HG03139 (cell line): ENCODE measurements at regions not wholly inside any gene's neighbourhood (a gene's known extent, or its start where the extent isn't known, plus 50 kb on each side); places are given as distances from the start of the nearest gene placed in this dataset.

Source experiments
- ATAC-seq: cut with Tn5 transposase; IDR thresholded peaks from one replicate; pipeline ENCODE4 v1.9.1; 2021; ENCODE audit not compliant: unreplicated experiment

DNA sequence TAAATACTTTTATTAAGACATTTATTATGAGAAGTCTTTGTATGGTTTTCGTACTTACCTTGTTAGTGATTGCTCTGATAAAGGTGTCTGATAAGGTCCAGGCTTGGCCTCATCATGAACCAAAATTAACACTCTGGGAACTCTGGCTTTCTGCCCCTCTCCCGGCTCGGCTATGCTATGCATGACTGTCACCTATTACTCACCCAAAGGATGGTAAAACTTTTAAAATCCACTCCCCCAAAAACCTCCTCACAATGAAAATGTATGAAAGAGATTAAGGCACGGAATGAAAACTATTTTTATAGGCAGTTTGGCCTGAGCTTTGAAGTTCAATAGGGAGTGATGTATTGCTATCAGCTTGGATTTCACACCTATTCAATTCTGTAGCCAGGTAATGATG lies 217.3 kb upstream of the TBX3 start:
- ATAC-seq = no peak

DNA sequence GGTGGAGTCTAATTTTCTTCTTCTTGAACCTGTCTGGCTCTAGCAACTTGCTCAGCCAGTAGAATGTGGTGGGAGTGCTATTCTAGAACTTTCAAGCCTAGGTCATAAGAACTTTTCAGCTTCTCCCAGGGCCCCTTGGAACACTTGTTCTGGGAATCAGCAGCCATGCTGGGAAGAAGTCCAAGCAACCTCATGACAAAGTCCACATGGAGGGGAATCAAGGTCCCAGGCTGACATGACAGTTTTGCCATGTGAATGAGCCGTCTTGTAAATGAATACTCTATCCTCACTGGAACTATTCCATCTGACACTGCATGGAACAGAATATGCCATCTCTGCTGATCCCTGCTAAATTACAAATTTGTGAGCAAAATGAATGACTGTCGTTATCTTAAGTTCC lies 214.2 kb upstream of the TBX3 start:
- ATAC-seq = no peak

DNA sequence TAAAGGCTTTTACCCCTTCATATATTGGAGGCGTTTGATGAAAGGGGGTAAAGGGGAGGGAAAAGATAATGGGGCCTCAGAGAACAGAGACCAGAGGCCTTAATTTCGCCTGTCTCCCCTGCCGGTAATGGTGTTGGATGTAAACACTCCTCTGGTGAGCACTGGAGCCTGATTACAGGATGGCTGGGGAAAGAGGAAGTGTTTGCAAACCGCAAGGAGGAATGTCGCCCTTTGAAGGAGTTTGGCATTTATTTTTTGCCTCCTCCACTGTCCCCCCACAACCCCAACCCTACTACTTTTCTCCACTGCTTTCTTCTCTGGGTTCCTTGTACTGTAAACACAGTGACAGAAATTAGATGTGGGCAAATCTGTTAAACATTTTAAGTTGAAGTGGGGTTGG lies 211.9 kb upstream of the TBX3 start:
- ATAC-seq = no peak

DNA sequence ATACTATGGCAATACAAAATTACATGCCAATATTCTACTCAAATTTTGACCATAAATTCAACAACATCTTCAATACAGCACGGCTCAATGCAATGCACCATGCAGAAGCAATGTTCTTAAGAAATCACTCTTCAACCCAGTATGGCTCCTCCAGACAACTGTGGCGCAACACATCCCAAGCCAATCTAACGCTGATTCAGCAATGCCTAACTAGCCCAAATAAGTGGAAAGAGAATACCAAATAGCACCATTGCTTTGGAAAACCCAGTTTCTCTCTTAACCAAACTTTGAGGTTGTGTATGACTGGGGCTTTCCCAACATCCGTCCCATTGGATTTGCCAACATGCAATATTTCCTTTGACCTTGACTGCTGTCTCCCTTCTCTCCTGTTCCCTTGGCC lies 211.1 kb upstream of the TBX3 start:
- ATAC-seq = no peak

DNA sequence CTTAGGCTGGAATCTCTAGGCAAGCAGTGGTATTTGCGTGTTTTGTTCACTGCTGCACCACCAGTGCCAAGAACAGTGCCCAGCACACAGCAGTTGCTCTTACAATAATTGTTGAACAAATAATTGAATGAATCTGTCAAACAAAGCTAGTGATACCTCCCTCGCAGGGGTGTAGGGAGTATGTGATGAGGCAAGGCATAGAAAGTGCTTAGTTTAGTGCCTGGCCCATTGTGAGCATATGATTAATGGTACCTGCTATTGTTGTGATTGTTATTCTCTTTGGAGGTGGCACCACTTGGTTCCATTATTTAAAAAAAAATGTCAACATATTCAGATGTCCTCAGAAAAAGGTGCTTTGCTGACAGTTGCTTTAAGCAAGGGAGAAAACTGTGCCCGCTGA lies 210.1 kb upstream of the TBX3 start:
- ATAC-seq = no peak

DNA sequence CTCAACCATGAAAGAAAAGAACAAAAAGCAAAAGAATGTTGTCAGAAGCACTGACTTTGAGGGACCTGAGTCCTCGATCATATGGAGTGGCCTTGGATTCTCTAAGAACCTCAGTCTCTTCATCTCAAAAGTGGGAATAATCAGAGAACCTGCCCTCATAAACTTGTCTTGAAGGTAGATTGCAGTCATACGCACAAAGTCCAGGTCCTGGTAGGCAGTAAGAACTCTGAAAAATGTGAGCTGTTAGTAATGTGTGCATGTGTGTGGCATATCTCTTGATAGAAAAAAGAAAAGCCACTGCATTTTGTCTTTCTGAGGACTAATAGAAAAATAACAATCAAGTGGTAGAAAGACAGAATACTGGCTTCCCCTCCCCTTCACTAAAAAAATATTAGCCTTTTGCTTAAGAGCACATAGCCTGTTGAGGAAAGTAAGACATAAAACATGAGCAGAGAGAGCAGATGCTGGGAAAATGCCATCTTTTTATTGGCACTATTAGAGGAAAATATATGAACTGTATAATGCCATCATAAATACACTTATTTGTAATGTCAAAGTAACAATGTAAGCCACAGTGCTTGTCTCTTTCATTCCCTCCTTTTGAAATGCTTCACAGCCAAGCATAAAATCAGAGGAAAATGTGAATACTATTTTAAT lies 205.1 kb upstream of the TBX3 start:
- no peak for ATAC-seq

DNA sequence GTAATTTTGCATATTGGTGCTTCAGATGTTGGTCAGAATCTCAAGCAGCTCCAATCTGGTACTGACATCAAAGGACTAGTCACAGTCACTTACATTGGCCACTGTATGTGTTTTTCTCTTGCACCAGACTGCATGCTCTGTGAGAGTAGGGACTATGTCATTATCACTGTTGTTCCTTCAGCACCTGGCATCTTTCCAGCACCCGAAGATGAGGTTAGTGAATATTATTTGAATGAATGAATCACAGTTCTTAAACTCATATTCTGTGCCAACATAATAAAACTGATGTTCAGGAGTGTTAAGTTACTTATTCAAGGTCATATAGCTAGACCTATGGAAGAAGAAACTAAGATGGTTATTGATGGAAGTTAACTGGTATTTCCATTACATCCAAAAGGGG lies 204.5 kb upstream of the TBX3 start:
- ATAC-seq = no peak

DNA sequence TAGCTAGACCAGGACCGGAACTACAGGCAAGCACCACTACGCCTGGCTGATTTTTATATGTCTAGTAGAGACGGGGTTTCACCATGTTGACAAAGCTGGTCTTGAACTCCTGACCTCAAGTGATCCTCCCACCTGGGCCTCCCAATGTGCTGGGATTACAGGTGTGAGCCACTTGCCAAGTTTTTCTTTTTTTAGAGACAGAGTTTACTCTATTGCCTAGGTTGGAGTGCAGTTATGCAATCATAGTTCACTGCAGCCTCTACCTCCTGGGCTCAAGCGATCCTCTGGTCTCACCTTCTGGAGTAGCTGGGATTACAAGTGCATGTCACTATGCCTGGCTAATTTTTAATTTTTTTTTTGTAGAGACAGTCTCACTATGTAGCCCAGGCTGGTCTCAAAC lies 201.5 kb upstream of the TBX3 start:
- no peak for ATAC-seq

DNA sequence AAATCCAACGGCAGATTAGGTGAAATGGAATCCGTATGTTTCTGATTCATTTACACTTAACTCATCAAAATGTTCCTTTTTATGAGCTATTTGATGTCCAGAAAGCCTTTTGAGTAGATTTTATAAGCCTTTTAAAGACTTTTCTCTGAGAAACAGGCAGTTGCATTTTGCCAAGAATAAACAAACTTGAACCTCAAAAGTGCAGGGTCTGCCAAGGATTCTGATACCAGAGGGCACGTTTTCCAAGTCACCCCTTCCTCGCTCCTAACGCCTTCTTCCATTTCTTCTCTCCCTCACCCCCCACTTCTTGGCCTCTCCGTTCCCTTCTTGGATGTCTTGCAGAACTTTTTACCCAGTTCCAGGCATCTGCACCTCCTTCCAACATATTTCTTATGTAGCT lies 200.6 kb upstream of the TBX3 start:
- ATAC-seq = no peak

DNA sequence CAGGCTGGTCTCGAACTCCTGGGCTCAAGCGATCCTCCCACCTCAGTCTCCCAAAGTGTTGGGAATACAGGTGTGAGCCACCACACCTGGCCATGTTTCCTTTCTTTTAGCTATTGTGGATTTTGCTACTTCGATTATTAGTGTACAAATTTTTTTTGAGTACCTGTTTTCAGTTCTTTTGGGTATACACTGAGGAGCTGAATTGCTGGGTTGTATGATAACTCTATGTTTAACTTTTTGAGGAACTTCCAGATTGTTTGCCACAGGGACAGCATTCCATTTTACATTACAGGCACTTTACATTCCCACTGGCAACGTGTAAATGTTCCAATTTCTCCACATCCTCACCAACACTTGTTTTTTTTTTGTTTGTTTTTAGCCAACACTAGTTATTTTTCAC lies 198.1 kb upstream of the TBX3 start:
- ATAC-seq = no peak

DNA sequence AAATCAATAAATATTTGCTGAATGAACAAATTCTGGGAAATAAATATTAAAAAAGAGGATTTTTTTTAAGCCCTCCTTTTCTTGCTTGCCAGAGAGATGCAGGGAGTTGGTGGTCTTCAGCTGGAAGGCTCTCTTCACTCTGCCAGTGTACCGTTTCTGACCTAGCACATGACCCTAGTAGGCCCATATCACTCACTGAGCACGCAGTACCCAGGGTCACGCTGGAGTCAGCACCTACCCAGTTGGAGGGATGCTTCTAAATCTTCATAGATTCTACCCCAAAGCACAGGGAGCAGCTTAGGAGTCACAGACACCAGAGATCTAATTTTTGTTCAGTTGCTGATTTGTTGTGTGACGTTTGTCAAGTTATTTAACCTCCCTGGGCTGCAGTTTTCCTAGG lies 195.4 kb upstream of the TBX3 start:
- ATAC-seq = no peak

DNA sequence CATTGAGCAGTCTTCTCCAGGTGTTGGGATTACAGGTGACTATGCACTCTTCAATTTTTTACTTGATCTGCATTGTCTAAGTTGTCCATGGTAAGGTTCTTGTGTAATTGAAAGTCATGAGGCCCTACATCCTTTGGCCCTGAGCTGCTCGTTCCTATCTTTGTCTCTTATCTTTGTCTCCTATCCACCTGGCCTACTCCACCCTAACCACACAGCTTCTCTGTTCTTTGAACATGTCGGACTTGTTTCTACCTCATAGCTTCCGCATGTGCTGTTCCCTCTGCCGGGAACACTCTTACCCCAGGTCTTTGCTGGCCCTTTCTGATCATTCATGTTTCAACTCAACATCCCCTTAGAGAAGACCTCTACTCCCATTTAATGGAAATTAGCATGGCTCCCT lies 194.8 kb upstream of the TBX3 start:
- no peak for ATAC-seq

DNA sequence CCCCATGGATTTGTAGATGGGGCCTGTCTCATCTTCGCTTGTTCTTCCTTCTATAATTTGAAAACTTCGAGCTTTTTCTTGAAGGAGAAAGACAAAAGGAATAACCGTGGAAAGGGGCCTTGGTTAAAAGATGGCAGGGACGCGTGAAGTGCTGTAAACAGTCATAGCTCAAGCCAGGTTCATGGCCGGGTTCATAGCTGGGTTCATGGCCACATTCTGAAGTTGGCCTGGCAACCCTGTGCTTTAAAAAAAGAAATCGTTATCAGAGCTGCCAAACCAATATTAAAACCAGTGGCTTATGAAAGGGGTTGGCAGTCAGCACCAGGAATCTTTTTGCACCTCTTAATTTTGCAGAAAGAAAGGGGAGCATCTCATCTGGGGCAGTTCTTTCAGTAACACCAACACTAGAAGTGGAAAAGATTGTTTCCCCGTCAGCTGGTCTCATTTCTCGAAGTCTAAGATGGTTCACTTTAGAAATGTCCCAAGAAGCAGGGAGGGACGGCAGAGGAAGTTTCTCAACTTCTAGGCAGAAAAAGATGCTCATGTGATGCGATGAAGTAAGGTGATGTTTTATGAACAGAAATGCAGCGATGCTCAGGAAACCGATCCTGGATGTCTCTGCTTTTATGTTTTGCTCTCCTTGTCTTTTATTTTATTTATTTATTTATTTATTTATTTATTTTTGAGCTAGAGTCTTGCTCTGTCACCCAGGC lies 193.1 kb upstream of the TBX3 start:
- no peak for ATAC-seq

DNA sequence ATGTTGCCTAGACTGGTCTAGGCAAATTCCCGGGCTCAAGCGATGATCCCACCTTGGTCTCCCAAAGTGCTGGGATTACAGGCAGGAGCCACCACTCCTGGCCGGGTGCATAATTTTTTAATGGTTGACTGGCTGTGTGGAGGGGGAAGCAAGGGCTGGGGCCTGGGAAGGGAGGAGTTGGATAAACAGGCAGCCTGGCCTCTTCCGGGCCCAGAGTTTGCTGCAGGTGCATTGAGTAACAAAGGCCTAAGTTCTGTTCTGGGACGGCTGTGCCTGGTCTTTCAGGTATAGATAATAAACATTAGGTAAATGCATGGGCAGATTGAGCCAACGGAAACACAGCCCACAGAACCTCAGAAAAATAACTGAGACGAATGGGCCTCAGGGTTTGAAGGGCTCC lies 191.3 kb upstream of the TBX3 start:
- no peak for ATAC-seq

DNA sequence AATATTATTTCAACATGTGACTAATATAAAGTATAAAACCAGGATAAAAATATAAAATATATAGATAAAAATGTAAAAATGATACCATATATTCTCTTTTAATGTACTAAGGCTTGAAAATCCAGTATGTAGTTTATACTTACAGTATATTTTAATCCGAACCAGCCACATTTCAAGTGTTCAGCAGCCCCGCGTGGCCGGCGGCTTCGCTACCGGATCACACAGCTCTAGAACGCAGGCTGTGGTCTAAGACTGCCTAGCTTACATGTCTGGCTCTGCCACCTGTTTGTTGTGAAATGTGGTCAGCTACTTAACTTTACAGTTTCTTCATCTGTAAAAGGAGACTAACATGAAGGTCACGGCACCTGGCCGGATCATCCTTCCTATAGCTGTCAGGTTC lies 189.7 kb upstream of the TBX3 start:
- no peak for ATAC-seq

DNA sequence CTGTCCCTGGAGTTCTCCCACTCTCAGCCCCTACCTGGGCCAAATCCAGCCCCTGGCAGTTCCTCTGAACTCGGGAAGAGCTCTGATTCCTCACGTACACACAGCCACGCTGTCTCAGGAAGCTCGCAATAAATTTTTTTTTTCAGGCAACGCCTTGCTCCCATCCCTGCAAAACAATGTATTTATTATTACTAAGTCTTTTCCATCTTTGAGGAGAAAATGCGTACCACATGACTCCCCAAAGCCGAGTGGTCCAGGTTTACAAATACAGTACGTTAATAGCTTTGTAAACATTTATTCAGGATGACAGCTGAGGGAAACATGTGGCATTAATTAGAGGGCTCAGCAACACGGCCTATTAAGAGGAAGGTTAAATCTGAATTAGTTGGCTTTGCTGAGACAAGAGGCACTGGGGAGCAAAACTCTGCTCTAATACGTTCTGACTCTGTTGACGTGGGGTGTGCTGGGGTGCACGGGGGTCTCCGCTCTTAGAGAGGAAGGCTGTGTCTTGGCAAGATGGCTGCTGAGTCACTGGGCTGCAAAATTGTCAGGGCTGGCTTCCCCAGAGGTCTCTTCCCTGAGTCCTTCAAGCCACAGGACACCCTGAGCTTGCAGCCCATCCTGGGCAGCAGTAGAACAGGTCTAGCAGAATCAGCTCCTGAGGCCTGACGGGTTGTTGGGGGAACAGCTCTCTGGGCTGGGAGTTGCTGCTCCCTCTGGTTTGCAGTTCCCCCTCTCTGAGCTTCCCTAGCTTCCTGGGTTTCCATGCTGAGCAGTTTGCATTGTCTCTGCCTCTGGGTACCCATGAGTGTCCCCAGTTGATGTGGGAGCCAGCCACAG lies 185.2 kb upstream of the TBX3 start:
- no peak for ATAC-seq

DNA sequence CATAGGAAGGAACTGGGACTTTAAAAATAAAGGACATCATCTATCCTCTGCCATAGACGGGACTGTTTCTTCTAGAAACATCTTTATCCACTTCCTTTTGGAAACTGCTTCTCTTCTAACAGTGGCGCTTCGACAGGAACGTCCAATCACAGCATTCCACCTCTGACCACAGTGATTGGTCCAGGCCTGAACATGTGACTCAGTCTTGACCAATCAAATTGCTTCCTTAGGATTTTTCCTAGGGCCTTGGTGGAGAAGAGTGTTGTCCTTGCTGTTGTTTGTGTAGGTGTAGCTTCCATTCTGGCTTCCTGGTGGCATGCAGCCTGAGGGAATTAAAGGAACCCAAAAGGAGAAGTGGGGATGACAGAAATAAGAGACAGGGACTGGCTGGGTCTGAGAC lies 182.4 kb upstream of the TBX3 start:
- no peak for ATAC-seq

DNA sequence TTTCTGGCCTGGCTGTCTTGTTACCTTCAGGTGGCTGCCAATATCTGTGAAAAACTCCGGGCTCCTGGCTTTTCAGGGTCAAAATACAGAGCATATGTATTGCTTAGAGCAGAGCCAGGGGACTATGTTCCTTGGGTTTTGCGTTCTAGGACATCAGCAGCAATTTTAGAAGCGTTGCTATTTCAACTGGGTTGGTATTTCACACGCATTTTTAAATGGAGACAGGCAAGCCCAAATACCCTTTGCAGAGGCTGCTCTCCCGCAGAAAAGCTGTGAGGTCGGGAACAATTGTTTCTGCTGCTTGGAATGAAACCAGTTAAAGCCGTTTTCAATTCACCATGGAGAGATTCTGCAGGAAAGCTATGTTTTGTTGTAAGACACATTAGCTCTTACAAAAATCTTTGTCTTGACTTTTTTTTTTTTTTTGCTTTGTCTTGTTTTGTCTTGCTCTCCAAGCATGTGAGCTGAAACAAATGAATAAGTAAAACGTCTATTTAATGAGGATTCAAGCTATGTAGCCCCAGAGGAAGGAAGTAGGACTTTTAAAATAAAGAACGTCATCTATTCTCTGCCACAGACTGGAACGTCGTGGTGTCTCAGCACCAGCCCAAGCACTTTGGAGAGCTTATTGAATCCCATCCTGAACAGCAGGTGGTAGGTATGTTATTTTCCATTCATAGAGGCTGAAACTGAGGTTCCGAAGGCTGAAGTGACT lies 181.0 kb upstream of the TBX3 start:
- ATAC-seq = no peak

DNA sequence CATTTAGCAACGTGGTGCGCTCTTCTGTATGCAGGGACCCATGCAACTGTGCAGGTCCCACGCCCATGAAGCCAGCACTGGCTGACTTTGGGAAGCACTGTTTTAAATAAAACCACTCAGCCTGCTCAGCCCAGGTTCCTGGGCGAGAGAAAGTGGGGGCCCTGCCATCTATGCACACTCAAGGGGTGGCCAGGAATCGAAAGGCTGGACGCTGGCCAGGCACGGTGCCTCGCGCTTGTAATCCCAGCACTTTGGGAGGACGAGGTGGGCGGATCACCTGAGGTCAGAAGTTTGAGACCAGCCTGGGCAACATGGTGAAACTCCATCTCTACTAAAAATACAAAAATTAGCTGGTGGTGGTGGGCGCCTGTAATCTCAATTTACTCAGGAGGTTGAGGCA lies 179.9 kb upstream of the TBX3 start:
- ATAC-seq = no peak

DNA sequence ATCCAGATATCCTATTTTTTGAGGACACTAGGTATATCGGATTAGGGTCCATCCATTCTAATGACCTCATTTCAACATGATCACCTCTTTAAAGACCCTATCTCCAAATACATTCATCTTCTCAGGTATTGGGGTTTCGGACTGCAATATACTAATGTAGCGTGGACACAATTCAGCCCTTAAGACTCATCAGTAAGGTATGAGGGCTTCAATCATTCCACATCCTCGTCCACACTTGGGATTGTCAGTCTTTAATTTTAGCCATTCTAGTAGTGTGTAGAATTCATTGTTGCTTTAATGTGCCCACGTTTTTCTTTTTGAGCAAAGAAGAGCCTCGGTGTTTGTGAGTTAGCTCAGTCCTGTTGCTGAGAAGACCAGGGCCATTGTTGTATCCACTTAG lies 177.0 kb upstream of the TBX3 start:
- no peak for ATAC-seq

DNA sequence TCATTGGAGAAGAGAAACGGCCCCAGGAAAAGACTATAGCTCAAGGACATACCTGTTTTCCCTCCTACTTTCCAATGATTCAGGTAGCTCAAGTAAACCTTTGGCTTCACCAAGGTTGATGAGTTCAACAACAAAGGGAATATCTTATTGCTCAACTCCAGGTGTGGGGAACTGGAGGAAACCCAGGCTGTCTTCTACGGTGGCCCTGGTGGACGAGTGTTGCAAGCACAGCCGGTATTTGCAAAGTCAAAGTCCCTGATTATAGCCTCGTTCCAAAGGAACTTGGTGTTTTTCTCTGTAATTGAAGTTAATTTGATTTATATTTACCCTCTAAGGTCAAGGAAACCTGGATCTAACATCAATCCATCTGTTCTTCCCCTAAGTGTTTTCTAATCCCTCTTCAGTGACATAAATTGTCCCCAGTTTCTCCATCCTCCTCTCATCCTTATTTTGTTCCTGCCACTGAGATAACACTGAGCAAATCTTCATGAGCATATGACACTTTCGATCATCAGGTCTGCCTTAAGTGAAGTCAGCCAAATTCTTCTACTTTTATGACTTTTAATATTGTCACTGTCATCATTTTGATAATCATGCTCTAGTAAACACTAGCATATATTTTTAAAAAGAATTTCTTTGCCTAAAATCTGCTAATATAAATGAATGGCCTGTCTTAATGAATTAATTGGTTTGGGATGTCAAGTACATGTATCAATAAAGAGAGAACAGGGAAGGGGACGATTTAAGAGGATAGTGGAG lies 174.6 kb upstream of the TBX3 start:
- ATAC-seq = no peak
